ENCODE measurements at regions not wholly inside any gene's neighbourhood (a gene's known extent, or its start where the extent isn't known, plus 50 kb on each side); places are given as distances from the start of the nearest gene placed in this dataset.

- DNase-seq (ENCODE audit: extremely low read depth, low read depth) = no peak
- TF ChIP-seq, protein P1, sequence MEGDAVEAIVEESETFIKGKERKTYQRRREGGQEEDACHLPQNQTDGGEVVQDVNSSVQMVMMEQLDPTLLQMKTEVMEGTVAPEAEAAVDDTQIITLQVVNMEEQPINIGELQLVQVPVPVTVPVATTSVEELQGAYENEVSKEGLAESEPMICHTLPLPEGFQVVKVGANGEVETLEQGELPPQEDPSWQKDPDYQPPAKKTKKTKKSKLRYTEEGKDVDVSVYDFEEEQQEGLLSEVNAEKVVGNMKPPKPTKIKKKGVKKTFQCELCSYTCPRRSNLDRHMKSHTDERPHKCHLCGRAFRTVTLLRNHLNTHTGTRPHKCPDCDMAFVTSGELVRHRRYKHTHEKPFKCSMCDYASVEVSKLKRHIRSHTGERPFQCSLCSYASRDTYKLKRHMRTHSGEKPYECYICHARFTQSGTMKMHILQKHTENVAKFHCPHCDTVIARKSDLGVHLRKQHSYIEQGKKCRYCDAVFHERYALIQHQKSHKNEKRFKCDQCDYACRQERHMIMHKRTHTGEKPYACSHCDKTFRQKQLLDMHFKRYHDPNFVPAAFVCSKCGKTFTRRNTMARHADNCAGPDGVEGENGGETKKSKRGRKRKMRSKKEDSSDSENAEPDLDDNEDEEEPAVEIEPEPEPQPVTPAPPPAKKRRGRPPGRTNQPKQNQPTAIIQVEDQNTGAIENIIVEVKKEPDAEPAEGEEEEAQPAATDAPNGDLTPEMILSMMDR (IDR thresholded peaks at IDR 0.05; ENCODE audit: low read depth, low read length) = no peak
Measured at GRCh38 chr16:7946142-7946541, 613.5 kb downstream of the RBFOX1 start.

DNA sequence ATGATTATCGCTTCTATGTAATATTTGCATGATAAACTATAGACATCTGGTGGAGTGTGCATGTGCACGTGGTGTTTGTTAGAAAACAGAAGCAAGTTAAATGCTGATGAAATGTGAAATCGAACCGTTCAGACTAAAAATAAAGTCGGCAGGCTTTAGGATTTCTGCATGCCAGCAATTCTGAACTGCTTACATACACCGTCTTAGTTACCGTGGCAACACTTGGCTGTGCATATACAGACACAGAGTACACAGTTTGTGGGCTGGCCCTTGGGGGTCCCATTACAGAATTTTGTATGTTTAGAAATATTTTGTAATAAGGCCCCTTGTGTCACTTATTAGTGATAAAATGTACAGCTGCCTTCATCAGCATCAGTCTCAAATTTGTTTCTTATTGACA, 605.5 kb downstream of the RBFOX1 start:
- TF ChIP-seq, protein P1 (IDR thresholded peaks at IDR 0.05; ENCODE audit: low read depth, low read length) = no peak
- no peak for DNase-seq (ENCODE audit: extremely low read depth, low read depth)

- no peak for DNase-seq (ENCODE audit: extremely low read depth, low read depth)
Measured at GRCh38 chr16:7921345-7921744, 588.7 kb downstream of the RBFOX1 start.

GRCh38 chr16:7919782-7920181, 587.1 kb downstream of the RBFOX1 start:
- TF ChIP-seq, protein P1 (IDR thresholded peaks at IDR 0.05; ENCODE audit: low read depth, low read length) = no peak
- no peak for DNase-seq (ENCODE audit: extremely low read depth, low read depth)

More at GRCh38 chr16:7921345-7921744, 588.7 kb downstream of the RBFOX1 start:
- TF ChIP-seq, protein P1 (IDR thresholded peaks at IDR 0.05; ENCODE audit: low read depth, low read length) = no peak

DNA sequence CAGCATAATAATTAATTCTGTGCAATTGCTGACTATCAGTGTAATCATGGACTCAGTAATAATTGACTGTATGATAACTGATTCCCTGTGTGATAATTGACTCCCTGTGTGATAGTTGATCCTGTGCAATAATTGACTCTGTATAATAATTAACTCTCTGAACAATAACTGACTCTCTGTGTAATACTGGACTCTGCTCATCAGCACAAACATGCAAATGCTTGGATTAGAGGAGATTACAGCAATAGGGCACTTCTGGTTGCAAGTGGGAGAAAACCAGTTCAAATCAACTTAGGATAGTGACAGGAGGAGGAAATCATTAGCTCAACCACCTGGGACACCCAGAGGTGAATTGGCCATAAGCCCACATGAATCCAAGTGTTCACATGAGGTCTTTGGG, 582.1 kb downstream of the RBFOX1 start:
- DNase-seq (ENCODE audit: extremely low read depth, low read depth) = no peak
- TF ChIP-seq, protein P1 (IDR thresholded peaks at IDR 0.05; ENCODE audit: low read depth, low read length) = no peak

DNA sequence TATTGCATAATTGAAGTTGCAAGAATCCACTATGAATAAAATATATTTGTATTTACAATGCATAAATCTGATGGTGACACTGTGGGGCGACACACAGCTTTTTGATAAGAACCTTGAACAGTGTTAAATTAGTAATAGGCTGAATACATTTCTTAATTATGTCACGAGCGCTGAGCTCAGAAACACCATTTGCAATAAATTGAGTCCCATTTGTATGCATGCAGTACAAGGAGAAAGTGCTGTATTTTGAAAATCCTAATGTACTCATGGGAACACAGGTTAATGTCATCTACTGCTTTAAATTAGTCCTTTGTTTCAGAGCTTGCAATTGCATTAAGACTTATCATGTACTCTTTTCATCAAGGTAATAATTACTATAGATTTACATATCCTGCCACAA, 579.5 kb downstream of the RBFOX1 start:
- DNase-seq (ENCODE audit: extremely low read depth, low read depth) = no peak
- TF ChIP-seq, protein P1 (IDR thresholded peaks at IDR 0.05; ENCODE audit: low read depth, low read length) = no peak

DNA sequence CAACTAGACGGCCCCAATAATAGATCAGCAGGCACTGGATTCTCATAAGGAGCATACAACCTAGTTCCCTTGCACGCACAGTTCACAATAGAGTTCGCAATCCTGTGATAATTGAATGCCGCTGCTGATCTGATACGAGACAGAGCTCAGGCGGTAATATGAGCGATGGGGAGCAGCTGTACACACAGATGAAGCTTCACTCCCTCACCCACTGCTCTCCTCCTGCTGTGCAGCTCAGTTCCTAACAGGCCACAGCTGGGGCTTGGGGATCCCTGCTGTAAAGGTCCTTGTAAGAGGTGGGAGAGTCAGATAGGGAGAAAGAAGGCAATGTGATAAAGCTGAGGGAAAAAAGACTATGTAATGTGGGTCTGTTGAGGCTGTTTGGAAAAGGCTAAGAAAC, 577.5 kb downstream of the RBFOX1 start:
- no peak for DNase-seq (ENCODE audit: extremely low read depth, low read depth)
- TF ChIP-seq, protein P1 (IDR thresholded peaks at IDR 0.05; ENCODE audit: low read depth, low read length) = no peak
